Stimulated activated naive CD8-positive, alpha-beta T cell treated with anti-CD3 and anti-CD28 coated beads, Interleukin-15, Interleukin-2, amounts not matched to agents 100 U/mL and 50 U/mL, for 24 hours (primary cell): ENCODE measurements at regions not wholly inside any gene's neighbourhood (a gene's known extent, or its start where the extent isn't known, plus 50 kb on each side); places are given as distances from the start of the nearest gene placed in this dataset.
"Not testable (repeated sequence)": the region's sequence is repeated elsewhere in the genome, so short reads cannot be mapped to it uniquely, and the experiment has no call there.

Source experiments
- ATAC-seq: fragments of 150-1000 bp; cut with Tn5 transposase; one replicate; pipeline ENCODE4 v1.10.0; 2021
- DNase-seq: peaks from one replicate; pipeline ENCODE4 v3.0.0; 2021

DNA sequence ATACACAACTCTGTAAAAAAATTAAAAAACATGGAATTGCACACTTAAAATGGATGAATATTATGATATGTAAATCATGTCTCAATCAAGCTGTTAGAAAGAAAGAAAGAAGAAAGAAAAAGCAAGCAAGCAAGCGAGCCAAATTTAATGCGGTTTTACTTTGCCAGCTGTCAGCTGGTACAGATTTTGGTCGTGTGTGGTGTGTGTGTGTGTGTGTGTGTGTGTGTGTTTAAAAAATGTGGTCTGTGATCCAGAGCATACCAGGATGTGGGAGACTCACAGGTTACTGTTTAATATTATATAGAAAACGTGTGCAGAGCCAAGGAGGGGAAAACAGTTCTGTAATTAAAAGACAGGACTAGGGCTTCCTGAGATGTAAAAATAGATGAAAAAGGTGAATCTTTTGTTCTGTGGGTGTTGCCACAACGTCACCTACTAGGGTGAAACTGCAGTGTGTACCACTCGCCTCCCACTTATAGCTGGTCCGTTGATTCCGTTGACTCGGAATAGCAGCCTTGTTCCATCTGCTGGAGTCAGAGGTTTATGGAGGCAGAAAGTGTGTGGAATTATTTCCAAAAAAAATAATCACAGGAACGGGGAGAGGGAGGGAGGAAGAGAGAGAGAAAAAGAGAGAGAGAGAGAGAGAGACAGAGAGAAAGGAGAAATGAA lies 197.7 kb downstream of the BCAS1 start:
- DNase-seq (peak; percentile 40), ATAC-seq (peak; percentile 53)

DNA sequence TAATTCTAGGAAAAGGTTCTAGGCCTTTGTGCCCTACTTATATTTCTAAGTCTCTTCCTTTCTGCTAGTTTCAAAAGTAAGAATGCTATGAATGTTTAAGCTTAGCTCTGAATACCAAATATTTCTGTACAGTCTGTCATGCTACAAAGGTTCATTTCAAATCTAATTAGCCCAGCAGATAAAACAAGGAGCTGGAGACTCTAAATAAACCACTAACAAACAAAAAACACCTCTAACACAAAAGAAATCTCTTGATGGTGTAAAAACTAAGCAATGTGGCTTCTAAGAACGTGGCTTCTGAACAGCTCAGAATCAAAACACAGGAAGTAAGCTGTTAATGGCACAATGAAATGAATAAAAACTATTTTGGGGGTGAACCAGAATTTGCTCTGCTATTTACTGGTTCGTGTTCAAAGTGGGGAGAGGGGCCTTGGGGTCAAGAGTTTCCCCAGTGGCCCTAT lies 198.3 kb downstream of the BCAS1 start:
- DNase-seq: no peak
- no peak for ATAC-seq

DNA sequence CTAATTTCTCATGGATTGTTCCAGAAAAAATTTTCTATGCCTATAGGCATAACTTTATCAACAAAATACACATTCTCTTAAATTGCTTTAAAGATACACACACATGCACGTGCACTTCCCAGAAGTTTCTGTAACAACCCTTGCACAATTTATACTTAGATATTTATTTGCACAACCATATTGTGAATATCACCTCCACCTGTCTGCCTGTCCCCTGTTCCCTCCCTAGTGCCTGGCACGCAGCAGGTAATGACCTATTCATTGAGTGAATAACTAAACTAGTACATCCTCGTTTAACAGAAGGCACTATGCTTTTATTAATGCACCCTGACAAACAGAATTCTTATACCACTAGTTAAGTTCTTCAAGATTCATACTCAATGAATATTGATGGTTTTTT lies 198.9 kb downstream of the BCAS1 start:
- DNase-seq: no peak
- no peak for ATAC-seq

DNA sequence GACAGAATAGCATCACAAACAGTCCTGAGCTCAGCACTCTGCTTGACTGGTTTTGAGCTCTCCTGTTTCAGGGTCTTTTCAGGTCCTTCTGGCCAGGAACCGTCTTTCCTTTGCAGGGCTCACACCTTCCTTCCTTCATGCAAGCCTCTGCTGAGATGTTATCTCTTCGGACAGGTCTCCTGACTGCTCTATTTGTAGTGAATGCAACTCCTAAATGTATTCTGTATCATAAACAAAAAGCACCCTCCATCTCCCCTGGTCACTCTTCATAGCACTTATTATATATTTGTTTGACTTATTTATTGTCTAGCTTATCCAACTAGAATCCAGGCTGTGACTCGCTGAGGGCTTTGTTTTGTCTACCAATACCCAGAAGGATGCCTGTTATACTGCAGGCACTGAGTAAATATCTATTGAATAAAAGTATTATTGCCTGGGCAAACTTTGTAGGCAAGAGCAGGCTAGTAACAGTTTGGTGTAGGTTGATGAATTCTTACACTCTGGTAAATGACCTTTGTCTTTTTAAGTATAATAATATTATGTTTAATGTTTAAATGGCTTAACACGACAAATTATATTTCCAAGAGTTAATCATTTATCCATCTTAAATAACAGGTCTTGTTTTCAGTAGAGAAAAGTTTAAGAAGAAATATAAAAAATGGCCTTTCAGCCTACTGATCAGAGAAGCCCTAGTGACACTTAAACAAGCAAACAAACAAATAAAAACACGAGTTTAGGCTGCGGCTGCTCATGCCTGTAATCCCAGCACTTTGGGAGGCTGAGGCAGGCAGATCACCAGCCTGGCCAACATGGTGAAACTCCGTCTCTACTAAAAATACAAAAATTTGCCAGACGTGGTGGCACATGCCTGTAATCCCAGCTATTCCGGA lies 199.7 kb downstream of the BCAS1 start:
- ATAC-seq (no peak), DNase-seq (no peak)

GRCh38 chr20:53869466-53870258 lies 200.7 kb downstream of the BCAS1 start:
- ATAC-seq (peak; percentile 90), DNase-seq (peak; percentile 73)

GRCh38 chr20:53867741-53868351 lies 202.5 kb downstream of the BCAS1 start:
- no peak for DNase-seq
- no peak for ATAC-seq

- ATAC-seq: no peak
- no peak for DNase-seq
These were observed 203.3 kb downstream of the BCAS1 start for GRCh38 chr20:53866794-53867740.

GRCh38 chr20:53865901-53866793 lies 204.2 kb downstream of the BCAS1 start:
- ATAC-seq (no peak), DNase-seq (no peak)

DNA sequence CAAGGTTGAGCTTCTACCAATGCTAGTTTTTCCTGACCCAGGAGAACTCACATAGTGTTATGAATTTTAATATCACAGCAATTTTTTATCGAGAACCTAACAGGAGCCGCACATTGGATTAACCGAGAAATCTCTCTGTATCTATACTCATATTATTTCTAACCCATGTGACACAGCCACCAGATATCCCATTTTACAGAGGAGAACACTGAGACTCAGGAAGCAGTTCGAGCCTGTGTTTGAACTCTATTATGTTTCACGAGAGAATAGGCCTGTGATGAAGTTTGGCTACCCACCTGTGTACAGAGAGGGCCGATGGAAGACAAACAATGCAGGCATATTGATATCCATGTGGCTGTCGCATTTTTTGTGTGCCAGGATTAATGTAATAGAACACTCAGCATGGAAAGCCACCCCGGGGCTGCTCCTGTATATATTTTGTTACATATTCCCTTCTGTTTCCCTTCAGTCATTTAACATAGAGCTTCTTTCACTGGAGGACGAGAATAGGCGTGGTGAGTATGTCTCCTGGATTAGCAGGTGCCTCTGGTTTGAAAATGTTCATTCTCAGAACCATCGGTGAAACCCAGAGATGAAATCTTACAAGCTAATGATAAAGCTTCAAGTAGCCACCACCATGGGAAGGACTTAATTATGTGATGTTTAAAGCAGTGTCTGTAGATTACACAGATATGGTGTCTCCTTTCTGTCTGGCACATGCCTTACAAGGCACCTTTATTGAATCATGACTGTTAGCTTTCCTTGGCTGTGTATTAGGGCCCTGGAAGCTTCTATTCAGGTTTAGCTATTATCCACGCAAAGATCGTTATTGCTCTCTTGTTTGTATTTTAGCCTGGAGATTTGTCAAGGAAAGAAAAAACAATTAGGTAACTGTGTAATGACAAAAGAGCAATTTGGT lies 205.4 kb downstream of the BCAS1 start:
- ATAC-seq: not testable (repeated sequence)

DNA sequence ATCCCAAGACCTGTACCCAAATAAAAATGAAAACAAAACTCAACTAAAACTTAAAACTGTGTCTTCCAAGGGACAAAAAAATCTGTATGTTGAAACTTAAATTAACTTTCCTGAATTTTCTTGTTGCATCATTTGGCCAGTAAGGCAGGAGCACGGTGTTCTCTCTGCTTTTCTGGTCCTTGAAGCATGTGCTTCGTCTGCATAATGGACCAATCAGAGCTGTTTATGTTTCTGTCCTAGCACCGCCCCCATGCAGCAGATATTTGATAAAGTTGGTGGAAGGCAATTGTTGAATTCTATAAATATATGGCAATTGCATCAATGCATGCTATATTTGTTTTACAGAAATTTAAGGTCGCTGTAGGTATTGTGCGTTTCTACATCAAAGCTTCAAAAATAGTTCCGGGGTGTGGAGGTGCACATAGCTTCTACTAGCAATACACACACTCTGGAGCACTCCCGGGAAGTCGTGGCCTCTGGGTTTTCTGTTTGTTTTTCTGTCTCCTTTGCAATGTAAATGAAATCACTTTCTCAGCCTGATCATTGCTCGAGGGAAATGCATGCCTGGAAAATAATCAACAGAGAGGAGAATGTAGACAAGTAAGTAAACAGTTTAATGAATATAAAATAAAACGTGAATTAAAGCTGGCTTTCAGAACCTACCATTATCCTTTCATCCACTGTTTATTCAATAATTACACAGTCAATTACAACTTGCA lies 206.3 kb downstream of the BCAS1 start:
- ATAC-seq, DNase-seq: not testable (repeated sequence)

More for the DNA sequence above, 205.4 kb downstream of the BCAS1 start:
- not testable (repeated sequence) for DNase-seq

DNA sequence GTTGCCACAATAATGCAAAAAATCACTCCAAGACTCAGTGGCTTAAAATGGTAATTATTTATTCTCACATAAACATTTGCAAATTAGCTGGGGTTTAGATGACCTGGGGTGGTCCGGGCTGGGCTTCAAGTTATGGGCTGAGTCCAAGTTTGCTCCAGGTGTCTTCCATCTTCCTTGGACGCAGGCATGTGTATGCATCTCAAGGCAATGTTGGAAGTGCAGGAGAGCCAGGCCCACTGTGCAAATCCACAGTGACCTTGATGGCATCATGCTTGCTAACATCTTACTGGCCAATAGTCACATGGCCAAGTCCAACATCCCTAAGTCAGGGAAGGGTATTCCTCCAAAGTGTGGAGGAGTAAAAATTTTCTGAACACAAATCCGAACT lies 206.9 kb downstream of the BCAS1 start:
- not testable (repeated sequence) for ATAC-seq, DNase-seq

- ATAC-seq, DNase-seq: not testable (repeated sequence)
These were observed 207.4 kb downstream of the BCAS1 start for GRCh38 chr20:53863039-53863438.

- not testable (repeated sequence) for DNase-seq
These were observed 207.9 kb downstream of the BCAS1 start for GRCh38 chr20:53862490-53862889.

DNA sequence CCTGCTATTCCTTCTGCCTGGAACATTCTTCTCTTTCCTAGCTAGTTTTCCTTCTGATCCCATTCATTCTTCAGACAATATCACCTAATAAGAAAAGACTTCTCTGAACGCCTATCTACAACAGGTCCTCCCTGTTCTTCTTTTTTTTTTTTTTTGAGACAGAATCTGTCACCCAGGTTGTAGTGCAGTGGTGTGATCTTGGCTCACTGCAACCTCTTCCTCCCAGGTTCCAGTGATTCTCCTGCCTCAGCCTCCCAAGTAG lies 208.3 kb downstream of the BCAS1 start:
- not testable (repeated sequence) for ATAC-seq, DNase-seq

More at GRCh38 chr20:53862490-53862889, 207.9 kb downstream of the BCAS1 start:
- not testable (repeated sequence) for ATAC-seq

DNA sequence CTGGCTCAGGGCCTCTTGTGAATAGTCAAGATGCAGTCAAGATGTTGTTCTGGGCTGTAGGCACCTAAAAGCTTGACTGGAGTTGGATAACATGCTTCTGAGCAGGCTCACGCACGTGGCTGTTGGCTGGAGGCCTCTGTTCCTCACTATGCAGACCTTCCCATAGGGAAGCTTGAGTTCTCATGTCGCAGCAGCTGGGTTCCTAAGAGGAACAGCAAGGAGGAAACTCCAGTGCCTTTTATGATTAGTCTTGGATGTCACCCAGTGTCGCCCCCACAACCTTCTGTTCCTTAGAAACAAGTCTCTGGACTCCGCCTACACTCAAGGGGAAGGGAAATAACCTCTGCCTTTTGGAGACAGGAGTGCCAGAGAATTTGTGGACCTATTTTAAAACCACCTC lies 210.7 kb downstream of the BCAS1 start:
- no peak for ATAC-seq
- DNase-seq: no peak

- ATAC-seq, DNase-seq: not testable (repeated sequence)
These were observed 211.4 kb downstream of the BCAS1 start for GRCh38 chr20:53859009-53859408.

GRCh38 chr20:53858516-53858915 lies 211.9 kb downstream of the BCAS1 start:
- not testable (repeated sequence) for DNase-seq, ATAC-seq

- ATAC-seq (no peak), DNase-seq (no peak)
These were observed 212.6 kb downstream of the BCAS1 start for GRCh38 chr20:53857723-53858236.
